ENCODE measurements at regions not wholly inside any gene's neighbourhood (a gene's known extent, or its start where the extent isn't known, plus 50 kb on each side); places are given as distances from the start of the nearest gene placed in this dataset.

- DNase-seq = no peak
Observed at GRCh38 chr16:86632206-86632605, 53.9 kb downstream of the FOXL1 start.

DNA sequence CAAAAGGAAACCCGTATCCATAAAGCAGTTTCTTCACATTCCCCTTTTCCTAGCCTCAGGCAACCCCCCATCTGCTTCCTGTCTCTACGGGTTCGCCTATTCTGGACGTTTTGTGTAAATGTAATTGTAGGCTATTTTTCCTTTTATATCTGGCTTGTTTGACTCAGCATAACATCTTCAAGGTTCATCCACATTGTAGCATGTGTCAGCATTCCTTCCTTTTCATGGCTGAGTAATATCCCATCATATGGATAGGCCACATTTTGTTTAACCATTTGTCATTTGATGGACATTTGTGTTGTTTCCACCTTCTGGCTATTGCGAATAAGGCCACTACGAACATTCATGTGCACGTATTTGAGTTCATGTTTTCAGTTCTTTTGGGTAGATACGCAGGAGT is 54.6 kb downstream of the FOXL1 start:
- DNase-seq = no peak

DNA sequence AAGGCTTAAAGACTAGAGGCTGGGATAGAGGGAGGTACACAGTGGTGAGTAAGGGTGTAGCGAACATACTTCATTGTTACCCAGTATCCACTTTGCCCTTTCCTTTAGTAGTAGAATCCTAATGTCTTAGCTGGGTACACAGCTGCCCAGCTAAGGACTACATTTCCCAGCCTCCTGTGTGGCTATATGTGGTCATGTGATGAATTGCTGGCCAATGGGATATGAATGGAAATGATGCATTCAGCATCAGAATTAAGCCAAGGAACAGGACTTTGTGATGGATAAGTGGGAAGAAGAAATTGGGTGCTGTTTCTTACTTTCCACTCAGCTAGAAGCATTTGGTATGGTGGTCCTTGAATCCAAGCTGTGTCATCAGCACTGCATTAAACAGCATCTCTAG is 55.9 kb downstream of the FOXL1 start:
- no peak for DNase-seq

- no peak for DNase-seq
Observed at GRCh38 chr16:86635176-86635876, 57.0 kb downstream of the FOXL1 start.

GRCh38 chr16:86635926-86636325 is 57.6 kb downstream of the FOXL1 start:
- DNase-seq = no peak

DNA sequence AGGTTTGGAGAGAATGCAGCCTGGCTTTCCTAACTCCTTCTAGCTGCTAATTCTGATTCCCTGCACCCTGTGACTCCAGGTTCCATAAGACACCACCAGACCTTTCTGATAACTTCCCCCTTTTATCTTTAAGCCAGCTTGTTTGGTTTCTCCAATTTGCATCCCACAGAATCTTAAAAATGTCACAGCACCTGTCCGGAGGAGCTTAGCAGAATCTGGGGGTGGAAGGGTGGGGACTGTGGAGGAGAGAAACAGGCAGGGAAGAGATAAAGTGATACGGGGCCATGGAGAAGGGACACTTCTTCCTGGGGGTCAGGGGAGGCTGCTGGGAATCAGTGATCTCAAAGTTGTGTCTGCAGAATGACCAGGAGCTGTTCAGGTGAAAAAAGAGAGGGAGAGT is 59.4 kb downstream of the FOXL1 start:
- no peak for DNase-seq

- DNase-seq = no peak
Observed at GRCh38 chr16:86638642-86639041, 60.3 kb downstream of the FOXL1 start.

DNA sequence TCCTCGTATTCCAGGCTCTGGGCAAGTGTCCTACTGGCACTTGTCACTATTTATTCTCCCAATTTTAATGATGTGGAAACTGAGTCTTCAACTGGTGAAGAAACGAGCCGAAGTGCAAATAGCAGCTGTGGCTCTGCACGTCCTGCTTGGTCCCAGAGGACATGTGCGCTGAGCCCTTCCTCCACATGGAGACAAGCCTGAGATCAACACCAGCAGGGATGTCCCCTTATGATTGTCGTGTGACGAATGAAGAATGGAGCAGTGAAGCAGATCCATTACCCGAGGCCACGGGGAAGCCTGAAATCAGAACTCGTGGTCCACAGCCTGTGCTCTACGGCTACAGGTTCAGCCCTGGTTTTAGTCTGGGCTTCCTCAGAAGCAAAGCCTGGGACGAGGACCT is 61.0 kb downstream of the FOXL1 start:
- DNase-seq = no peak

DNA sequence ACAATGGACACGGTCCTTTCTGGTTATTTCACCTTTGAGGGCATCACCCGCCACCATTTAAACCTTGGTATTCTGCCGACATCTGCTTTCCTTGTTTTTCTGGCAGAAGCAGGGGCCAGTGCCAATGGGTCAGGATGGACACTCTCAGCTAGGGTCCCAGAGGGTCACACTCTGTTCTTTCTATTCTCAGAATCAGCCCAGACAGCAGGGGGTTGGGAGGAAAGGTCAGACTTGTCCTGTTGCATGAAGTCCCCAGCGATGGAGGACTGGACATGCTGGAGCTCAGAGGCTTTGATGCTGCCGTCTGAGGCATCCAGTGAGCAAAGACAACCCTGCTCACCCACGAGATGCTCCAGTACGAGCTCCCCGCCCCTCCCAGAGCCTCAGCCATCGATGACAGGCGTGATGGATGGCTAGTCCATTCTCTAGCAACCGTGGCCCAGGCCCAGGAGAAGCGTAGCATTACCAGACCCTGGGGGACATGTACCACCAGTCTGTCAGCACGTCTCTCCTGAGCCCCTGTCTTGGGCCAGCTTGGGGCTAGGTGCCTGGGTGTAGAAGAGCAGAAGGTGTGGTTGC is 62.0 kb downstream of the FOXL1 start:
- DNase-seq = no peak

DNA sequence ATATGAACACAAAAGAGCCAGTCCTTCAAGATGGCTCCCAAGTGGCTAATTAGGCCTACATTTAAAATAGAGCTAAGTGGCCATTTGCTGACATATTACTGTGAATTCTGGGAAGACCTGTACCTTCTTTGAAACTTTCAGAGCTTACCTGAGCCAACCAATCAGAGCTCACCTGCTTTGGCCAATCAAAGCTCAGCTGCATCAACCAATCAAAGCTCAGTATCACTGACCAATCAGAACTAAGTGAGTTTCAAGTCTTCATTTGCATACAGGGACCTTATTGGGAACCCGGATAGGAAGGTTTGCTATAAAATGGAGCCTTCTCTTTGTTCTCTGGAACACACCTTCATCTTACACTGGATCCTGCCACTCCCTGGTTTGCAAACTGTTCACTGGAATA is 63.7 kb downstream of the FOXL1 start:
- DNase-seq = no peak

DNA sequence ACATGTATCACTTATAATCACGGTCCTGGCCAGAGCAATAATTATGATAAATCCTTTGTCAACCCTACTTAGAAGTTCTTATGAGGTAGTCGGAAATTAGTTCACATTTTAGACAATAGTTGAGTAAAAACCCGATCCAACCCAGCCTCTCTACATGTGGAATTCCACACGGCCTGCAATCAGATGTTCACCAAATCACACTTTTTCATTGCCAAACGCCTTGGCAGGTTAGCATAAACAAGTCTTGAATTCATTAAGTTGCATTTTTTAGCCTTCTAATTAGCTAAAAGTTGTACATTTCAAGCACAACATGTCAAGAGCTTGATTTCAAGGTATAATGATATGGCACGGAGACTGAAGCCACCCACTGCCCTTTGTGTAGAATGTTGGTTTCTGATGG is 65.3 kb downstream of the FOXL1 start:
- DNase-seq = no peak

DNA sequence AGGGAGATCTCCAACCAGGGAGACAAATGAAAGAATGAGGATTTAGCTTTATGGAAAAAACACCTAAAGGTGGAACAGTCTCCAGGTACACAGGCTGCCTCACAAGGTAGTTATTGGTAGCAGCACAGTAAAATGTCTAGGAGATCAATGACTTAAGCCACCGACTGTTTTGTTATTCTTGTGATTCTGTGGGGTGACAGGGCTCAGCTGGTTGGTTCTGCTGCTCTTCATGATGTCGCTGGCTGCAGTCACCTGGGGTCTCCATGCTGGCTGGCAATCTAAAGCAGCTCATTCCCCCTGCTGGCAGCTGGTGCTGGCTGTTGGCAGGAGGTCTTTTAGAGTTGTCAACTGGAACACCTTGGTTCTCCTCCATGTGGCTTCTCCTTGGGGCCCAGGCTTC is 69.2 kb downstream of the FOXL1 start:
- DNase-seq = no peak

- no peak for DNase-seq
Observed at GRCh38 chr16:86649875-86650274, 71.5 kb downstream of the FOXL1 start.

- no peak for DNase-seq
Observed at GRCh38 chr16:86651013-86651627, 72.8 kb downstream of the FOXL1 start.

- DNase-seq = no peak
Observed at GRCh38 chr16:86651823-86652222, 73.5 kb downstream of the FOXL1 start.

DNA sequence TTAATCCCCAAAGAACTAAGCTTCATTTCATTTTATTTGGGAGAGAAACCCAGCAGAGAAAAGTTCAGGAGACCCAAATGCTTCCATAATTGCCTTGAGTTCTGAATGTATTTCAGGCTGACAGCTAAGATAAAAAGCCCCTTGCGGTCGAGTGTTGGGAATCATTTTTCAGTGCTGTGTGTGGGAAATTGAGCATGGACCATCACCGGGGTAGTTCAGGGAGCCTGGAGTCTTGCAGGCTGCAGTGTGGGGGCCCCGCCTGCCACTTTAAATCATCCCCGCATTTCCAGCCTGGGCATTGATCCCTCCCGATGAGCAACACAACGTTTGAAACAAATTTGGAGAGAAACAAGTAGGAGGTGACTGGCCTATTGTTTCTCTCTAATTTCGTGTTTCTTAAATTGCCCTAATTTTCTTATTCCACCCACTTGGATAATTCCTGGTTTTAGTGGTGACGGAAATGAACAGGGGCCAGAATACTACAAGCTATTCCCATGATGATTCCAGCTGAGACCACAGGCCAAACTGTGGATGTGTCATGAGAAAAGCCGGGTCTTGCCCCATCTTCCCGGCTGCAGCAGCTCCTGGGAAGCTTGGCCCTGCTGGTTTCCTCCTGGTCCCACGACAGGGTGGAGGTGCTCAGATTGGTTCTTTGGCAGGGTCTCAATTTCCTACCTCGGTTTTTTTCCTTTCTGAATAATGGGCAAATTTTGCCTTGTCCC is 75.1 kb downstream of the FOXL1 start:
- no peak for DNase-seq

DNA sequence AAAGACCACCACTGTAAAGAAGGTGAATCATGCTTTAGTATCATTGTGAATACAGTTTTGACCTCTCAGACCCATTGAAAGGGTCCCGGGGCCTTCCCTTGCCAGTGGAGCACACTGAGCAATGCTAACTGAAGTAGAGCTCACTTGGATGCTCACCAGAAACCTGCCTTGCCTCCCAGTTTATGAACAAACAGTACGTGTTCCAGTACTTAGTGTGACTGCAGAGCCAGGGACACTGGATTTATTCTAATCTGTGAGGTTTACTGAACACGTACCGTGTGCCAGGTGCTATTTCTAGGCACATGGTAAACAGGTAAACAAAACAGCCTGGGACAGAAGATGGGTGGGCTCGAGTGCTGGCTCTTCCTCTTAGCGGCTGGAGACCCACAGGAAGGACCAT is 79.6 kb downstream of the FOXL1 start:
- DNase-seq = no peak

GRCh38 chr16:86660623-86661022 is 82.3 kb downstream of the FOXL1 start:
- no peak for DNase-seq

DNA sequence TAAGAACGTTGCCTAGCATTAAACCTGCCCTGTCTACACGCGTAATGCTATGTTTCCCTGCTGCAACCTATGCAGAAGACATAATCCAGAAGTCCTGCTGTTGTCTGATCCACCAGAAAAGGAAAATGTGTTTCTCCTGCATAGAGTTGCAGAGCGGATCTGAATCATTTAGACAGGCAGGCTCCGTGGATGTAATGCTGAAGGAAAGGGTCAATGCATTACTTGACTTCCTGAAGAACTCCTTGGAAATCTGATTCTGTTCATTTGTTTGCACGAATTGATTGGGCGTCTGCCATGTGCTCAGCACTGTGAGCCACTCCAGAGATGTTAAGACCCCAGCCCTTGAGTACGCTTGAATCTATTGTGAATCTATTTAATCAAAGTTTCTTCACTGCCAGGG is 83.4 kb downstream of the FOXL1 start:
- no peak for DNase-seq

- no peak for DNase-seq
Observed at GRCh38 chr16:86662195-86662594, 83.8 kb downstream of the FOXL1 start.

- DNase-seq = no peak
Observed at GRCh38 chr16:86662740-86663139, 84.4 kb downstream of the FOXL1 start.

DNA sequence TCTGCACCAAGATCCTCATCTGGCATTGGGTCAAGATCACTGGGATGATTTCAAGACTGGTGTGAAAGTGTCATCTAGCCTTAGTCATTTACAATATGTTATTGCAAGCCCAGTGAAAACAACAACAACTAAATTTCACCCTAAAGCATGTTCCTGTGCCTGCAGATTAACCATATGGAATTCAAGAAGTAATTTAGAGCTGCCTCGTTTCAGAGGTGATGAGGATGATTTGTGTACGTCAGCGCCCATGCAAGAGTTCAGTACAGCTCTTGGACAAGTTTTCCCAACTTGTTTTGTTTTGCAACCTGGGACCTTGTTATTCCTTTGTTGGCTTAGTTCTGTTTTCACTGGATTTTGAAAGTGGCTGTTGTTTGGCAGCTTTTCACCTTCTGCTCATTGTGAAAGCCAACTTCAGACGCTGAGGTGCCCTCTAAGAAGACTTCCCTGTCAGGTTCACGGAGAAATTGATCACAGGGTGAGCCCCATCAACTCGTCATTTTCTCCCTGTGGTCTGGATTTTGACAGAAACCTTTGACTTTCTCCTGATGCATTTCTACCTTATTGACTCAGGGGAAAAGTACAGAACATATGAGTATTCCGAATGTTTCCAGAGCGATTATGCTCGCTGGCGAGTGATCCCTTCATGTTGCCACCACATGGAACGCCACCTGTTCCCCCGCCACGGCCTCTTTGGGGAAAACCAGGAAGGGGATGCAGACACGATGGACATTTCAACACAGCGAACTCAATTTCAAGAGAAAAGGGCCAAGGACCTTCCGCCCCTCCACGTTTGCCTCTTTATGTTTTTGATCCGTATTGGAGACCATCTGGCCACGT is 85.6 kb downstream of the FOXL1 start:
- no peak for DNase-seq
